ENCODE measurements at regions not wholly inside any gene's neighbourhood (a gene's known extent, or its start where the extent isn't known, plus 50 kb on each side); places are given as distances from the start of the nearest gene placed in this dataset.

DNA sequence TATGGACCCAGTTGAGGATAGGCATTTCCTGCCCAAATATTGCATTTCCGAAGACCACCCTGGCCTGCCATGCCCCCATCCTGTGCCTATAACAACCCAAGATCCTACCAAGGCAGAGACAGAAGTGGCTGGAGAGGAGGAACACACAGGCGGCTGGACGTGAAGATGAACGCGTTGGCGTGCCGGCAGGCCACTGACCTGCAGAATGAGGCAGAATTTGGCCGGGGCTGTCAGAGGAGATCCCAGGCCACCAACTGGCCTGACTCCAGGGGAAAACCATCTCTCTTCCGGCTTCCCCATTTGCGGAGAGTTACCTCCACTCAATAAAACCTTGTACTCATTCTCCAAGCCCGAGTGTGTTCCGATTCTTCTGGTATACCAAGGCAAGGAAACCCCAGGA is 1507.5 kb downstream of the EFNA5 start:
- POLR2A ChIA-PET, result no interaction called here
- Histone ChIP-seq H3K9me1 (replicated peaks; ENCODE audit: control insufficient read depth, extremely low read depth, insufficient read depth, low read length) (no peaks in the 10 kb centered on the region), H3K36me3 (ENCODE audit: control insufficient read depth in 2 of 2, extremely low read depth in 1 of 2, insufficient read depth in 2 of 2, low read length in 2 of 2) (no peaks in the 10 kb centered on the region), H3K4me1 (ENCODE audit: control insufficient read depth, extremely low read depth, insufficient read depth, low read length) (no peaks in the 10 kb centered on the region), H3K4me2 (ENCODE audit: insufficient read depth, low read length) (no peak overlapping the region), H3K9ac (replicated peaks; ENCODE audit: extremely low read depth, insufficient read depth, low read length) (no peak overlapping the region), H3K27ac (ENCODE audit: insufficient read depth, low read depth, low read length) (no peak overlapping the region), H3K27me3 (ENCODE audit: control insufficient read depth in 2 of 2, insufficient read depth in 2 of 2, low read length in 2 of 2) (no peaks in the 10 kb centered on the region), H4K20me1 (replicated peaks; ENCODE audit: control insufficient read depth, extremely low read depth, insufficient read depth, low read length) (no peaks in the 10 kb centered on the region), H3K79me2 (ENCODE audit: control insufficient read depth, insufficient read depth, low read length) (no peaks in the 10 kb centered on the region), H2AFZ (ENCODE audit: low read depth, low read length) (no peak overlapping the region), H3K9me3 (replicated peaks; ENCODE audit: control insufficient read depth, insufficient read depth, low read length) (no peaks in the 10 kb centered on the region), H3K4me3 (replicated peaks in 1 of 3; ENCODE audit: insufficient read depth in 1 of 3, low read depth in 1 of 3, low read length in 3 of 3) (no peak overlapping the region)
- BruUV-seq (replicated peaks), result no TSS peak
- CTCF ChIA-PET, result interaction anchor here (0.9 to 1.1 kb wide), 2 partner anchors 20 to 29 kb away, joined by 3 to 4 read pairs; no protein-coding TSS in a partner anchor
- dilution Hi-C loops (cut with MboI; ENCODE audit: extremely low pct_ligation_motif_present, low sequenced_read_pairs), result no loop called here
- DNase-seq (ENCODE audit: low read depth, low spot score) (no peak), FAIRE-seq (no peak)
- TF ChIP-seq GATA2 (IDR thresholded peaks at IDR 0.05; ENCODE audit: insufficient read depth, insufficient read length, low read depth, low read length), result no peak
- TF ChIP-seq EZH2 (IDR thresholded peaks at IDR 0.05; ENCODE audit: borderline replicate concordance, low read depth, low read length, severe bottlenecking), result no peak
- no peak for TF ChIP-seq POLR2A (IDR thresholded peaks at IDR 0.05; ENCODE audit: low read depth, low read length)
- TF ChIP-seq, protein P1, sequence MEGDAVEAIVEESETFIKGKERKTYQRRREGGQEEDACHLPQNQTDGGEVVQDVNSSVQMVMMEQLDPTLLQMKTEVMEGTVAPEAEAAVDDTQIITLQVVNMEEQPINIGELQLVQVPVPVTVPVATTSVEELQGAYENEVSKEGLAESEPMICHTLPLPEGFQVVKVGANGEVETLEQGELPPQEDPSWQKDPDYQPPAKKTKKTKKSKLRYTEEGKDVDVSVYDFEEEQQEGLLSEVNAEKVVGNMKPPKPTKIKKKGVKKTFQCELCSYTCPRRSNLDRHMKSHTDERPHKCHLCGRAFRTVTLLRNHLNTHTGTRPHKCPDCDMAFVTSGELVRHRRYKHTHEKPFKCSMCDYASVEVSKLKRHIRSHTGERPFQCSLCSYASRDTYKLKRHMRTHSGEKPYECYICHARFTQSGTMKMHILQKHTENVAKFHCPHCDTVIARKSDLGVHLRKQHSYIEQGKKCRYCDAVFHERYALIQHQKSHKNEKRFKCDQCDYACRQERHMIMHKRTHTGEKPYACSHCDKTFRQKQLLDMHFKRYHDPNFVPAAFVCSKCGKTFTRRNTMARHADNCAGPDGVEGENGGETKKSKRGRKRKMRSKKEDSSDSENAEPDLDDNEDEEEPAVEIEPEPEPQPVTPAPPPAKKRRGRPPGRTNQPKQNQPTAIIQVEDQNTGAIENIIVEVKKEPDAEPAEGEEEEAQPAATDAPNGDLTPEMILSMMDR (IDR thresholded peaks at IDR 0.05; ENCODE audit: extremely low read depth in 1 of 2, insufficient read depth in 1 of 2, low read depth in 1 of 2, low read length in 2 of 2), result no peak
- TF ChIP-seq POLR2AphosphoS5 (IDR thresholded peaks at IDR 0.05; ENCODE audit: insufficient read depth, low read depth, low read length), result no peak
- no peak for TF ChIP-seq FOS (IDR thresholded peaks at IDR 0.05; ENCODE audit: borderline replicate concordance, insufficient read depth, low read length)
- TF ChIP-seq JUN (IDR thresholded peaks at IDR 0.05; ENCODE audit: borderline replicate concordance, insufficient read depth, insufficient read length, low read depth), result no peak
- TF ChIP-seq, protein P2, sequence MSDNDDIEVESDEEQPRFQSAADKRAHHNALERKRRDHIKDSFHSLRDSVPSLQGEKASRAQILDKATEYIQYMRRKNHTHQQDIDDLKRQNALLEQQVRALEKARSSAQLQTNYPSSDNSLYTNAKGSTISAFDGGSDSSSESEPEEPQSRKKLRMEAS (IDR thresholded peaks at IDR 0.05; ENCODE audit: insufficient read depth, insufficient read length), result no peak
- no peak for TF ChIP-seq MYC (IDR thresholded peaks at IDR 0.05; ENCODE audit: low read depth, low read length)
- intact Hi-C loops (cut with micrococcal nuclease), result no loop called here

Measured in endothelial cell of umbilical vein (primary cell).